Sigmoid colon (tissue), 6 donors: ENCODE measurements at regions not wholly inside any gene's neighbourhood (a gene's known extent, or its start where the extent isn't known, plus 50 kb on each side); places are given as distances from the start of the nearest gene placed in this dataset.
"Not testable (repeated sequence)": the region's sequence is repeated elsewhere in the genome, so short reads cannot be mapped to it uniquely, and the experiment has no call there.

Experiments
- DNase-seq: peaks from one replicate; pipeline ENCODE4 v3.0.0-alpha.2; 2019
- H3K27ac ChIP-seq, 4 donors: fragments of 200-600 bp; sonication (generic); one replicate each; pipeline ENCODE4 v1.5.1; 2016 to 2019; ENCODE audit warnings: mild to moderate bottlenecking in 1 of 4
- H3K27me3 ChIP-seq, 3 donors: fragments of 200-600 bp; sonication (generic); one replicate each; pipeline ENCODE4 v1.5.1; 2019; ENCODE audit warnings: mild to moderate bottlenecking in 1 of 3
- H3K36me3 ChIP-seq, 4 donors: fragments of 200-600 bp; sonication (generic); one replicate each; pipeline ENCODE4 v1.5.1; 2016 to 2019
- H3K4me1 ChIP-seq, 4 donors: fragments of 200-600 bp; sonication (generic); one replicate each; pipeline ENCODE4 v1.5.1; 2017 to 2019
- H3K4me3 ChIP-seq, 4 donors: fragments of 200-600 bp; sonication (generic); one replicate each; pipeline ENCODE4 v1.5.1; 2017 to 2019; ENCODE audit warnings: mild to moderate bottlenecking in 2 of 4, moderate library complexity in 1 of 4
- H3K9me3 ChIP-seq, 4 donors: fragments of 200-600 bp in 3 of 4; sonication (generic) in 3 of 4; one replicate each; pipeline versions ENCODE4 v1.5.1 to v1.6.1; 2013 to 2019
- CTCF ChIP-seq, 4 experiments: fragments of 450-650 bp in 3 of 4; fragments of 200-600 bp in 1 of 4; IDR thresholded peaks; one replicate each; pipeline ENCODE4 v1.5.1; 2016 to 2019; ENCODE audit warnings: antibody characterized with exemption in 4 of 4, mild to moderate bottlenecking in 3 of 4, moderate library complexity in 2 of 4
- EP300 ChIP-seq, 4 donors: sonication (generic); formaldehyde crosslinking; IDR thresholded peaks; one replicate each; pipeline ENCODE4 v1.6.1; 2017; ENCODE audit warnings: antibody characterized with exemption in 4 of 4
- POLR2A ChIP-seq, 2 donors: fragments of 450-650 bp; IDR thresholded peaks; one replicate each; pipeline ENCODE4 v1.6.1; 2016; ENCODE audit warnings: antibody characterized with exemption in 2 of 2, mild to moderate bottlenecking in 2 of 2, moderate library complexity in 2 of 2
- POLR2AphosphoS5 ChIP-seq, 4 donors: sonication (generic); formaldehyde crosslinking; IDR thresholded peaks; one replicate each; pipeline ENCODE4 v1.6.1; 2017; ENCODE audit warnings: antibody characterized with exemption in 4 of 4
- WGBS, 2 donors: extraction: QIAGEN DNeasy Blood & Tissue Kit; methylation state at CpG; one replicate each; pipeline ENCODE4 v1.1.7; 2013; 5-methylcytosine and 5-hydroxymethylcytosine counted together
- intact Hi-C: fragments of 100-400 bp; cut with DNase I; formaldehyde crosslinking; loops from one replicate; pipeline ENCODE4 v1.15.1; 2023
- donor health status: healthy with polysubstance abuse.
- donor health status: healthy.

GRCh38 chr20:48489656-48490055 lies 338.1 kb downstream of the PREX1 start:
- Histone ChIP-seq H3K4me3 (no peak overlapping the region), H3K27ac (no peak overlapping the region), H3K9me3 (no peaks in the 10 kb centered on the region), H3K4me1 (no peaks in the 10 kb centered on the region), H3K36me3 (no peaks in the 10 kb centered on the region), H3K27me3 (no peaks in the 10 kb centered on the region)
- intact Hi-C loops = no loop called here
- 52 to 66% methylated on average over 8 of the region's 8 CpGs for WGBS, 2 donors
- TF ChIP-seq POLR2AphosphoS5 (IDR thresholded peaks at IDR 0.05) (no peak), POLR2A (IDR thresholded peaks at IDR 0.05) (no peak), EP300 (IDR thresholded peaks at IDR 0.05) (no peak), CTCF (IDR thresholded peaks at IDR 0.05) (no peak)
- no peak for DNase-seq

GRCh38 chr20:48489046-48489463 lies 338.7 kb downstream of the PREX1 start:
- H3K4me1 ChIP-seq = no peaks in the 10 kb centered on the region
- 59 to 76% methylated on average over 12 of the region's 12 CpGs for WGBS, 2 donors
- H3K36me3 ChIP-seq = no peaks in the 10 kb centered on the region
- no peak for DNase-seq
- H3K4me3 ChIP-seq = no peak overlapping the region
- TF ChIP-seq POLR2AphosphoS5 (IDR thresholded peaks at IDR 0.05) (no peak), CTCF (IDR thresholded peaks at IDR 0.05) (no peak), POLR2A (IDR thresholded peaks at IDR 0.05) (no peak), EP300 (IDR thresholded peaks at IDR 0.05) (no peak)
- no peaks in the 10 kb centered on the region for H3K9me3 ChIP-seq
- H3K27ac ChIP-seq = no peak overlapping the region
- H3K27me3 ChIP-seq = no peaks in the 10 kb centered on the region
- intact Hi-C loops = no loop called here

GRCh38 chr20:48488334-48489034 lies 339.3 kb downstream of the PREX1 start:
- H3K27me3 ChIP-seq, H3K4me1 ChIP-seq, intact Hi-C loops, H3K9me3 ChIP-seq, H3K4me3 ChIP-seq, DNase-seq, H3K27ac ChIP-seq, H3K36me3 ChIP-seq: not testable (repeated sequence)
- WGBS, 2 donors = 42 to 58% methylated on average over 9 of the region's 9 CpGs

- TF ChIP-seq POLR2A (IDR thresholded peaks at IDR 0.05) (no peak), EP300 (IDR thresholded peaks at IDR 0.05) (no peak), POLR2AphosphoS5 (IDR thresholded peaks at IDR 0.05) (no peak)
- Histone ChIP-seq H3K36me3 (no peaks in the 10 kb centered on the region), H3K27ac (no peak overlapping the region), H3K4me3 (no peak overlapping the region), H3K27me3 (no peaks in the 10 kb centered on the region), H3K9me3 (no peaks in the 10 kb centered on the region), H3K4me1 (no peaks in the 10 kb centered on the region)
- no peak for DNase-seq
- WGBS, 2 donors = 64 to 82% methylated on average over 7 of the region's 7 CpGs
- intact Hi-C loops = no loop called here
Observed at GRCh38 chr20:48486065-48486464, 341.7 kb downstream of the PREX1 start.

GRCh38 chr20:48485153-48485552 lies 342.6 kb downstream of the PREX1 start:
- H3K27me3 ChIP-seq, H3K4me1 ChIP-seq, H3K9me3 ChIP-seq, intact Hi-C loops, DNase-seq, H3K4me3 ChIP-seq, H3K27ac ChIP-seq, H3K36me3 ChIP-seq: not testable (repeated sequence)
- WGBS, 2 donors = 18 to 59% methylated on average over 7 of the region's 7 CpGs

GRCh38 chr20:48483334-48484066 lies 344.3 kb downstream of the PREX1 start:
- DNase-seq = peak; percentile 12
- no peak for TF ChIP-seq POLR2A (IDR thresholded peaks at IDR 0.05)
- TF ChIP-seq CTCF (IDR thresholded peaks at IDR 0.05) = no peak
- no peak for TF ChIP-seq POLR2AphosphoS5 (IDR thresholded peaks at IDR 0.05)
- TF ChIP-seq EP300 (IDR thresholded peaks at IDR 0.05) = no peak
- Histone ChIP-seq H3K9me3 (no peaks in the 10 kb centered on the region), H3K36me3 (no peaks in the 10 kb centered on the region), H3K27ac (no peak overlapping the region), H3K27me3 (no peaks in the 10 kb centered on the region), H3K4me1 (no peaks in the 10 kb centered on the region), H3K4me3 (no peak overlapping the region)
- intact Hi-C loops = no loop called here
- 61 to 76% methylated on average over 11 of the region's 11 CpGs for WGBS, 2 donors
